Left cardiac atrium (tissue), 4 donors: ENCODE measurements at regions not wholly inside any gene's neighbourhood (a gene's known extent, or its start where the extent isn't known, plus 50 kb on each side); places are given as distances from the start of the nearest gene placed in this dataset.

Source experiments
- ATAC-seq, 2 donors: fragments of 200-7000 bp; cut with Tn5 transposase; one replicate each; pipeline ENCODE4 v1.9.1; 2020; ENCODE audit warnings: mild to moderate bottlenecking in 2 of 2, moderate library complexity in 2 of 2
- DNase-seq: peaks from one replicate; pipeline ENCODE4 v3.0.0-alpha.2; 2020
- intact Hi-C, 2 donors: fragments of 100-400 bp; cut with DNase I; formaldehyde crosslinking; loops; one replicate each; pipeline versions ENCODE4 v1.14.1 to v1.15.1; 2022 to 2023
- donor health status: DM: no; HTN: yes; CAD: no.
- donor health status: DM: no; HTN: yes; CAD: no; lungs with severe emphysema.
- donor health status: DM: yes; HTN: yes; CAD: no.
- donor health status: Dilated cardiomyopathy.

GRCh38 chr1:56374026-56374974, 205.1 kb downstream of the PLPP3 start:
- DNase-seq (no peak), ATAC-seq (peak; percentile 61 to 77)
- intact Hi-C loops = no loop called here

- intact Hi-C loops = no loop called here
- ATAC-seq (no peak), DNase-seq (no peak)
Observed at GRCh38 chr1:56370513-56370912, 208.8 kb downstream of the PLPP3 start.

DNA sequence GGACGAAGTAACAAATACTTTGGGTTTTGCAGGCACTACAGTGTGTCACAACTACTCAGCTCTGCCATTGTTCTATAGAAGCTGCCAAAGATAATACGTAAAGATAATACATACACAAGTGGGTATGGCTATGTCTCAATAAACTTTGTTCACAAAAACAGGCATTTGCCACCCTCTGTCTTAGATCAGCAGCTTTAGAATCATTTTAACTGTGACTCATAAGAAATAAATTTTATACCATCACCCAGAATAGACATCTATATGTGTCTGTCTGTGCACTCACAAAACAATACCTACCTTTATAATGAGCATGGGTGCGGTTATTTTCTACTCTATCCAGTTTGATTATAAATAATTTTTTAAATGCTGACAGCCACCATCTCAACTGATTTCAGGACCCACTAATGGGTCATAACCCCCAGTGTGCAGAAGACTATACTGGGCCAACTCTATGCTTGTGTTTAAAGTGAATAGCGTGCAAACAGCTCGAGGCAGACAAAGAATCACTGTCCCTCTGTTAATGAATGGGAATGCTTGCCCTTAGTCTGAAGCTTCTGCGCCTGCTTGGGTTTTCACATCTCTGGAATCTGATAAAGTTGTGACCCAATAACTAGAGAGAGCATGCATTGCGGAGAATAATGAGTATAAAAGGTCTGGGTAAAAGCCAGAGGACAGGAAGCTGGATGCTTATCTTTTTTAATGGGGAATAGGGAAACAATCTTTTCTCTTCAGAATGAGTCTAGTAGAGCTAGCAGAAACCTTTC, 216.2 kb downstream of the PLPP3 start:
- ATAC-seq (no peak), DNase-seq (no peak)
- intact Hi-C loops = no loop called here

DNA sequence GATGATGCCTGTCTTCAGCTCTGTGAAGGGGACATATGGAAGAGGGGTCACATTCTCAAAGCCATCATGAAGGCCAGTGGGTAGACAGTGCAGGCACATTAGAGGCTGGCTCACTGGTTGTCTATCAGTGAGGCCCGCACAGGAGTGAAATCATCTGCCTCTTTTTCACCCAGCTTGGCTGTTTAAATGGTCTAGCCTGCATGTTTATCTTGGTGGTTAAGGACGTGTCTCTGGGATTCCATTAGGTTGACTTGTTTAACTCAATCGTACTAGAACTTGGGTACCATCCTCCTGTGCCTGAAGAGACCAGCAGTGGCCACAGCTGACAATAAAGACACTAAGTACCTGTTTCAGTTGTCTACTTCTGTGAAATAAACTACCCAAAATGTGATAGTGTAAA, 219.3 kb downstream of the PLPP3 start:
- ATAC-seq (no peak), DNase-seq (no peak)
- intact Hi-C loops = no loop called here

DNA sequence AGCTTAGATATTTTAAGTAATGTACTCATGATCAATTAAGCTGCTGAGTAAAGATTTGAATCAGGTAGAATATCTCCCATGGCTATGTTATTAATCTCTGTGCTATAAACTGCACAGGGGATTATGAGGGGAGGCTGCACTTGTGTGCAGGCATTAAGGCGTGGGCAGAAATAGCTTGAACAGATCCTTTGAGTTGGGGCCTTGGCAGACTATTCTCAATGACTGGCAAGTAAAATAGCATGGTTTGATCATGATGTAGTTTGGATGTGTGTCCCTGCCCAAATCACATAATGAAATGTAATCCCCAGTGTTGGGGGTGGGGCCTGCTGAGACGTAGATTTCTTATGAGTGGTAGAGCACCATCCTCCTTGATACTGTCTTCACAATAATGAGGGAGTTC, 220.3 kb downstream of the PLPP3 start:
- DNase-seq = no peak
- ATAC-seq = no peak
- intact Hi-C loops = loop anchor here in 1 of 2 donors (10.0 kb wide), 1 partner anchor 216 kb away; the partner anchor contains the start of gene PLPP3

DNA sequence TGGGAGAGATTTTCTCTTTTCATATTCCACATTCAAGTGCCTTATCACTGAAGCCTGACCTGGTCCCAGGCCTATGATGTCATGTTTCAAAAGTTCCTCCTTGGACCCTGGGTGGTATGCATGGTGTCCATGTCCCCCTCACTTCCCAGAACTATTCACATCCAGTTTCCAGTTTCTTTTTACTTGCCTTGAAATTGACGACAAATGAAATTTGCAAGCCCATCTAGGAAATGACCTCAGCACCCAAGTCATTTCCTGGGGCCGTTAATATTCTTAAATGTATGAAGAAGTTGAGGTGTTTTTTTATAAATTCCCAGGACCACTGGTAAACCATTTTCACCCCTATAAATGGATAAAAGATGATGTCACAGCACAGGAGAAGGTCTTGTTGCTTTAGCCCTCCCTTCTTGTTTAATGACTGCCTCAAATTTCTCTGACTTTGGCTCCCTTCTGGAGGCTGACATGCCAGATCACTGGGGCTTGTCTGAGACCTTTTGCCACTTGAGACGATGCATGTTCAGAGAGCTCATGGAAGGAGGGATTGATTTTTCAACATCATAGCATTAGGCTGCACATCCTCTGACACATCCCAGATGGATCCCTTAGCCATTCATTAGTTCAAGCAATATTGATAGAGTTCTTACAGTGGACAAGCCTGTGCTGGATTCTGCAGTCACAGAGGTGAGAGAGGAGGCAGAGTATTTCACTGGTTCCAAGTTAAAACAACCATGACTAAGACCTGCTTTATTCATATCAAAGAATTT, 221.3 kb downstream of the PLPP3 start:
- intact Hi-C loops = loop anchor here in 1 of 2 donors (10.0 kb wide), 1 partner anchor 217 kb away; the partner anchor contains the start of gene PLPP3
- ATAC-seq (no peak), DNase-seq (no peak)

GRCh38 chr1:56356376-56356990, 222.9 kb downstream of the PLPP3 start:
- ATAC-seq (no peak), DNase-seq (no peak)
- intact Hi-C loops = loop anchor here in 1 of 2 donors (10.0 kb wide), 1 partner anchor 218 kb away; the partner anchor contains the start of gene PLPP3

DNA sequence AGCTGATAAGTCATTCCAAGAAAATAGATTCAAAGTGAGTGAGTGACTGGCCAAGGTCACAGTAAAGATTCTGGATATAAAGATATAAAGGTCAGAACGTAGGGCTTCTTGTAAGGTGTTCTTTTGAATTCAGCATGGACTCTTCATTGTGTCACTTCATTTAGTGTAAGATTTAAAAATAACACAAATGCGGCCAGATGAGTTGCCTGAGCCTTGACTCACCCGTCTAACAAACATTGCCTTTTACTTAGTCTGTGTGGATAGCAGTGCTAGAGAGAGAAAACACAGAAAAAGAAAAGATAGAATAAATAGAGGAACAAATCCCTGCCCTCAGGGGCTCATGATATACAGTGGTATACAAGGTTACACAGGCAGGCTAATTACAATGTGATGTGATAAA, 223.4 kb downstream of the PLPP3 start:
- intact Hi-C loops = loop anchor here in 1 of 2 donors (10.0 kb wide), 1 partner anchor 219 kb away; the partner anchor contains the start of gene PLPP3
- ATAC-seq = peak in 1 of 2 donors; percentile 76

DNA sequence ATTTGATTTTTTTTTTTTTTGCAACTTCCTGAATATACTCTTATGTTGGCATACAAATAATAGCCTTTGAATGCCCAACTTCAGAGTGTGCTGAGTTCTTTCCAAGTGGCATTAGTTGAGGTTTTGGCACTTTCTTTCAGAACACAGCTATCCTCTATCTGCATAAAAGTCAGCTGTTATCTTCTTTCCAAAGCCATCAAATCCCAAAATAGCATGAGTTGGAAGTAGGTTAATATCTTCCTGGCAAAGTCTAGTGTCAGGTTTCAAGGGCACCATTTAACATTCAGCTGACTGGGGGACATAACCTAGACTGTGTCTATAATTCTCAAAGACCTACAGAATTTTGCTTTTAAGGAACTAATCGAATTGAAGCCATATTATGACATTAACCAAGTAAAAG, 223.9 kb downstream of the PLPP3 start:
- intact Hi-C loops = loop anchor here in 1 of 2 donors (10.0 kb wide), 1 partner anchor 219 kb away; the partner anchor contains the start of gene PLPP3
- DNase-seq (no peak), ATAC-seq (peak; percentile 83 to 93)

More for the DNA sequence above, 223.4 kb downstream of the PLPP3 start:
- no peak for DNase-seq

- ATAC-seq = no peak
Observed at GRCh38 chr1:56345831-56346230, 233.5 kb downstream of the PLPP3 start.

GRCh38 chr1:56340977-56341376, 238.4 kb downstream of the PLPP3 start:
- DNase-seq (no peak), ATAC-seq (no peak)
- intact Hi-C loops = no loop called here

More at GRCh38 chr1:56345831-56346230, 233.5 kb downstream of the PLPP3 start:
- intact Hi-C loops = no loop called here
- no peak for DNase-seq

- DNase-seq (no peak), ATAC-seq (no peak)
- intact Hi-C loops = no loop called here
Observed at GRCh38 chr1:56339786-56340465, 239.4 kb downstream of the PLPP3 start.

DNA sequence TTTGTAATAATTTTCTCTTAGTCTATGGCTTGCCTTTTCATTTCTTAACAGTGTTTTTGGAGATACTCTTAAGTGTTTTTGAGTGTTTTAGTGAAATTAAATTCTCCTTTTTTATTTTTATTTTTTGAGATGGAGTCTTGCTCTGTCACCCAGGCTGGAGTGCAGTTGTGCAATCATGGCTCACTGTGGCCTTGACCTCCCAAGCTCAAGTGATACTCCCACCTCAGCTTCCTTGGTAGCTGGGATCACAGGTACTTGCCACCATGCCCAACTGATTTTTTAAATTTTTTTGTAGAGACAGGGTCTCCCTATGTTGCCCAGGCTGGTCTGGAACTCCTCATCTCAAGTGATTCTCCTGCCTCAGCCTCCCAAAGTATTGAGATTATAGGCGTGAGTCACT, 240.3 kb downstream of the PLPP3 start:
- no peak for ATAC-seq
- intact Hi-C loops = no loop called here

GRCh38 chr1:56336982-56337381, 242.4 kb downstream of the PLPP3 start:
- intact Hi-C loops = no loop called here
- no peak for DNase-seq
- no peak for ATAC-seq

More for the DNA sequence above, 240.3 kb downstream of the PLPP3 start:
- no peak for DNase-seq

DNA sequence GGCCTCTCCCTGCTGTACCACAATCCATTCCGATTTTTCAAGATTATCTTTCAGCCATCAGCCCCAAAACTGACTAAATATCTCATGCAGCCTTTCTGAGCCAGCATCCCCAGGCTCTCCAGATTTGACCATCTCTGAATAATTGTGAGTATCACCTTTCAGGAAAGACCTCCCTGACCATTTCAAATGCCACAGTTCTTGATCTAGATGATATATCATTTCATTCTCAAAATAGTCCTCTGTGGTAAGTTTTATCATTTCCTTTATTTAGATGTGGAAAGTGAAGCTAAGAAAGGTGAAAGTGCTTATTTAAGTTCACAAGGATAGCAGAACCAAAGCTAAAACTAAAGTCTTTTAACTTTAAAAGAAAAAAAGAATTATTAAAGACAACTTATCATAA, 244.0 kb downstream of the PLPP3 start:
- intact Hi-C loops = no loop called here
- no peak for DNase-seq
- ATAC-seq = no peak

- ATAC-seq (no peak), DNase-seq (no peak)
- intact Hi-C loops = no loop called here
Observed at GRCh38 chr1:56334047-56334446, 245.3 kb downstream of the PLPP3 start.

DNA sequence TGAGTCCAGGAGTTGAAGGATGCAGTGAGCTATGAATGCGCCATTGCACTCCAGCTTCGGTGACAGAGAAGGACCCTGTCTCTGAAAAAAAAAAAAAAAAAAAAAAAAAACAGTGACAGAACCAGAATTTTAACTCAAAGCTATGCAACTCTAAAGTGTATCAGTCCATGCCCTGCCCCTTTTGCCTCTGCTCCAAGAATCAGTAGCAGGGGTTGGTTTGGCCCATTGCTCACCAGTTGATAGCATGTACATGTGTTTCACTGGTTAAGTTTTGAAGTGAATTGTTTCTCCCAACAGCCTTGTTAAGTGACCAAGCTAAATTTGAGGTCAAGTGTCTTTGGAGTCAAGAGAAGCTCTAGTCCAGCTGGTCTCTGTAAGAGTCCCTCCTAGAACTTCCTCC, 245.9 kb downstream of the PLPP3 start:
- no peak for DNase-seq
- intact Hi-C loops = no loop called here
- no peak for ATAC-seq

DNA sequence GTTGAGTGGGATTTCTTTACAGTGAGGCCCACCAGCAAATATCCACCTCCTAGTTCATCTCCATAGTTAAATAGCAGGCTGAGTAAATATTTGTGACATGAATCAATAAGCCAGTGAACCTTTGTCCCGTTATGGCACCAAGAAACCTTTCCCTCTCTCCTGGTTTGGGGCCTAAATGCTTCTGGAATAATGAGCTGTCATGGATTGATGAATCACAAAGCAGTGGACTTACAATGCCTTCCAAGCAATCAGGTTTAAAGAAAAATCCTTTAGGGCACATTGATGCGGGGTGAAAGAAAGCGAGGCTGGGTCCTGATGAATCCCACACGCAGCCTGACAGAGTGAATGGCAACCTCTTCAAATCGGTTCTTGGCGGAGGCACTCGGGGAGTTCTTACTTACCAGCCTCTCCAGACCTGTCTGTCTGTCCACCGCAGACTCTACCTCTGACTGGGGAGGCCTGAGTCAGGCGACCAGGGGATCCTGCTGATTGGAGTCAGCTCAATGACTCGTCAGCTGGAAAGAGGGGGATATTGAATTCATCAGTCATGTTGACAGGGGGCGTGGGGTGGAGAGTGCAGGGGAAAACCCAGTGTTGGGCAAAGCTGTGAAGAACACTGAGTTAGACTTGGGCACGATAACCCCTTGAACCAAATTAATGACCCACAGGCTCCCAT, 247.3 kb downstream of the PLPP3 start:
- no peak for DNase-seq
- ATAC-seq = no peak
- intact Hi-C loops = no loop called here
